ENCODE measurements at regions not wholly inside any gene's neighbourhood (a gene's known extent, or its start where the extent isn't known, plus 50 kb on each side); places are given as distances from the start of the nearest gene placed in this dataset.

DNA sequence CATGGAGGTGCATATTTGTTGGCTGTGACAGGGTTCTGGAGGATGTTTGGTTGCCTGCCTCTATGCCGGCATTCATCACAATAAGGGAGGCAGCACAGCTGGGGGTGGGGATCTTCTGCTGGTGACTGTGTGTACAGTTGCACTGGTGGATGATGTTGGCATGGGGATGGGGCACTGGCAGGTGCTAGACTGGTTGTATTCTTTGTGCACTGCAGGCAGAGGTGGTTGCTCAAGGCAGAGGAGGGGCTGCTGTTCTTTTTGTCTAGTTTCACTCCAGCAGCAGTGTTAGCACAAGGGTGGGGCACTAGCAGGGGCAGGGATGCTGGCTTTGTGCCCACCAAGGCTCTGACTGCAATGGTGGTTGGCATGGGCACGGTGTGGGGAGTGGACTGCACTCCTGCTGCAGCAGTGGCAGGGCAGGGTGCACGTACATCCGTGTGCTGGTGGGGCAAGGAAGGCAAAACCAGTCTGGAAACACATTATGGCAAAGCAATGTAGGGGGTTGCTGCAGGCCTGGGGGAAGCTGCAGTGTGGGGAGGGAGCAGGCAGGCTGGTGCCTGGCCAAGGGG, 69.3 kb downstream of the ISOC1 start:
- H3K4me3 ChIP-seq (ENCODE audit: low read length) = no peak overlapping the region
- no peak for DNase-seq (ENCODE audit: low read depth)

DNA sequence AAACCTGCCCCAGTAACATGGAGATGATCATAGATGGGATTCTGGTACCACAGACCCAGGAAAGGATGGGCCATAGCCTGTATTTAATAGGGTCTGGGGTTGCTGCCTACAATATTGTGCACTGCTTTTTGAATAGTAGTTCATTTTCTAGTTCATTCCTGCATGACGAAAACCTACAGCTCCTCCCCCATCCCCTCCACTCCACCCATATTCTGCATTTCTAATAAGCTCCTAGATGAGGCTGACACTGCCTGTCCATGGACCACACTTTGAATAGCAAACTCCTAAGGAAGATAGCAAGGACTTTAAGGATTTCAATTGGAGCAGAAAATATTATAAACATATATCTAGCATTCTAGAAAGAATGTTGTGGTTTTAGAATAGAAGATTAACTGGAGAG, 75.5 kb downstream of the ISOC1 start:
- DNase-seq (ENCODE audit: low read depth) = no peak
- TF ChIP-seq, protein P1, sequence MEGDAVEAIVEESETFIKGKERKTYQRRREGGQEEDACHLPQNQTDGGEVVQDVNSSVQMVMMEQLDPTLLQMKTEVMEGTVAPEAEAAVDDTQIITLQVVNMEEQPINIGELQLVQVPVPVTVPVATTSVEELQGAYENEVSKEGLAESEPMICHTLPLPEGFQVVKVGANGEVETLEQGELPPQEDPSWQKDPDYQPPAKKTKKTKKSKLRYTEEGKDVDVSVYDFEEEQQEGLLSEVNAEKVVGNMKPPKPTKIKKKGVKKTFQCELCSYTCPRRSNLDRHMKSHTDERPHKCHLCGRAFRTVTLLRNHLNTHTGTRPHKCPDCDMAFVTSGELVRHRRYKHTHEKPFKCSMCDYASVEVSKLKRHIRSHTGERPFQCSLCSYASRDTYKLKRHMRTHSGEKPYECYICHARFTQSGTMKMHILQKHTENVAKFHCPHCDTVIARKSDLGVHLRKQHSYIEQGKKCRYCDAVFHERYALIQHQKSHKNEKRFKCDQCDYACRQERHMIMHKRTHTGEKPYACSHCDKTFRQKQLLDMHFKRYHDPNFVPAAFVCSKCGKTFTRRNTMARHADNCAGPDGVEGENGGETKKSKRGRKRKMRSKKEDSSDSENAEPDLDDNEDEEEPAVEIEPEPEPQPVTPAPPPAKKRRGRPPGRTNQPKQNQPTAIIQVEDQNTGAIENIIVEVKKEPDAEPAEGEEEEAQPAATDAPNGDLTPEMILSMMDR (conservative IDR thresholded peaks at IDR 0.05; ENCODE audit: low read depth, low read length) = no peak
- no peak overlapping the region for H3K4me3 ChIP-seq (ENCODE audit: low read length)

More for the DNA sequence above, 69.3 kb downstream of the ISOC1 start:
- TF ChIP-seq, protein P1 (conservative IDR thresholded peaks at IDR 0.05; ENCODE audit: low read depth, low read length) = no peak

- no peak for DNase-seq (ENCODE audit: low read depth)
- no peak overlapping the region for H3K4me3 ChIP-seq (ENCODE audit: low read length)
- TF ChIP-seq, protein P1 (conservative IDR thresholded peaks at IDR 0.05; ENCODE audit: low read depth, low read length) = no peak
Observed at GRCh38 chr5:129171194-129171944, 76.8 kb downstream of the ISOC1 start.

- DNase-seq (ENCODE audit: low read depth) = peak; percentile 3
- TF ChIP-seq, protein P1 (conservative IDR thresholded peaks at IDR 0.05; ENCODE audit: low read depth, low read length) = peak; percentile 33
- no peak overlapping the region for H3K4me3 ChIP-seq (ENCODE audit: low read length)
Observed at GRCh38 chr5:129172580-129172979, 78.0 kb downstream of the ISOC1 start.

- H3K4me3 ChIP-seq (ENCODE audit: low read length) = no peak overlapping the region
- no peak for DNase-seq (ENCODE audit: low read depth)
- TF ChIP-seq, protein P1 (conservative IDR thresholded peaks at IDR 0.05; ENCODE audit: low read depth, low read length) = no peak
Observed at GRCh38 chr5:129173771-129174170, 79.2 kb downstream of the ISOC1 start.

- no peak overlapping the region for H3K4me3 ChIP-seq (ENCODE audit: low read length)
- TF ChIP-seq, protein P1 (conservative IDR thresholded peaks at IDR 0.05; ENCODE audit: low read depth, low read length) = no peak
- DNase-seq (ENCODE audit: low read depth) = no peak
Observed at GRCh38 chr5:129174480-129174879, 79.9 kb downstream of the ISOC1 start.

- DNase-seq (ENCODE audit: low read depth) = no peak
- TF ChIP-seq, protein P1 (conservative IDR thresholded peaks at IDR 0.05; ENCODE audit: low read depth, low read length) = no peak
Observed at GRCh38 chr5:129177451-129177850, 82.9 kb downstream of the ISOC1 start.

More at GRCh38 chr5:129177451-129177850, 82.9 kb downstream of the ISOC1 start:
- no peak overlapping the region for H3K4me3 ChIP-seq (ENCODE audit: low read length)
